ENCODE measurements at regions not wholly inside any gene's neighbourhood (a gene's known extent, or its start where the extent isn't known, plus 50 kb on each side); places are given as distances from the start of the nearest gene placed in this dataset.

DNA sequence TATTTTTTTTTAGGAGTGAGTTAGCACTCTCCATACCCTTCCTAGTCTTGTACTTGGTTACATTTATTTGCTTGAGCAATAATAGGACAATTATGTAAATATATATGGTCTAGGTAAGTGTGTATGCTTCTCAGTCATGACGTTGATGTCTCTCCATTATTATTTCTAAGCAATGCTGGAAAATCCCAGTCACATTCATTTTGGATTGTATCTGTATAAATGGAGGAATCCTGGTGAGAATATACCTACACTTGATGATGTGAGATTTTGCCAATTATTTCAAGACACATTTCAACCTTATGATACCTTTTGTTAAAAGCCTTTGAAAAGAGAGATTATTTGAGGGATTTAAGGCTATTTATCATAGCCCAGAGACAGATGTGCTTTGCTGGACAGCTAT lies 2244.5 kb upstream of the WWC1 start:
- Mint-ChIP-seq H3K4me1 (ENCODE audit: low read depth) (no peaks in the 10 kb centered on the region), H3K4me3 (no peak overlapping the region), H3K27me3 (no peaks in the 10 kb centered on the region), H3K36me3 (ENCODE audit: low read depth) (no peaks in the 10 kb centered on the region), H3K9me3 (peaks cover 28% of the 10 kb centered on the region), H3K27ac (no peak overlapping the region)
- intact Hi-C loops (cut with micrococcal nuclease) = no loop called here

DNA sequence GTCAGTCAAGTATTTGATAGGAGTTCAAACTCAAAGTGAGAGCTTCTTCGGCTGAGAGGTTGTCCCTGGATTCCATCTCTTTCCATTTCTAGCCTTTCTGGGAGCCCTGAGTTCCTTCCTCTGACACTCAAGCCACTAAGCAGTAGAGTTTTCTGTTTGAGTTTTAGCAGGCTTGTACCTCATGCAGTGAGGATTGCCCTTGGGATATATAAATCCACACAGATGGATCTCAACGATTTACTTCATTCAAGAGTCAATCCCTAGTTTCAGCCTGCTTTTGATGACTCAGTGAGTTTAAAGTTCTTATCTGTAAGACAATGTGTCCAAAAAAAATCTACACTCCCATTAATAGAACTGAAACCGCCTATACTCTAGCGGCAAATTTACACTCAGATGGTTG lies 2240.9 kb upstream of the WWC1 start:
- Mint-ChIP-seq H3K4me3 (no peak overlapping the region), H3K27me3 (no peaks in the 10 kb centered on the region), H3K4me1 (ENCODE audit: low read depth) (no peaks in the 10 kb centered on the region), H3K36me3 (ENCODE audit: low read depth) (no peaks in the 10 kb centered on the region), H3K9me3 (peaks cover 25% of the 10 kb centered on the region), H3K27ac (no peak overlapping the region)
- intact Hi-C loops (cut with micrococcal nuclease) = no loop called here

DNA sequence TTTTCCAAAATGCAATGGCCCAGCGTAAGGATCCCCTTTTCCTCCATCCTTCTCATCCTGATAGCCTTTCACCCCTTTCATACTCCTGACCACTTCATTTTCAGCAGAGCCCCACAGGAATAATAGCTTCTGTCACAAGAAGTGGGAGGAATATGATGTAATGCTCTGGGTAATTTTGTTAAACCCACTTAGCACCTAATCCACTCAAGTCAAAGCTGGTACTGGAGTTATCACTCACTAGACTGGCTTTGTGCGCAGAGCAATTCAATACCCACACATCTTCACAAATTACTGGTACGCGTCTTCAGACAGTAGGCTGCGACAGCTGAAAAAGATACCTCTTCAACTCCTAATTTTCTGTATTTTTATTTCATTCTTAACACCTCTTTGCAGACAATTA lies 2232.8 kb upstream of the WWC1 start:
- no peak overlapping the region for H3K4me3 Mint-ChIP-seq
- peaks cover 17% of the 10 kb centered on the region for H3K9me3 Mint-ChIP-seq
- H3K36me3 Mint-ChIP-seq (ENCODE audit: low read depth) = no peaks in the 10 kb centered on the region
- H3K27ac Mint-ChIP-seq = no peak overlapping the region
- no peaks in the 10 kb centered on the region for H3K4me1 Mint-ChIP-seq (ENCODE audit: low read depth)
- intact Hi-C loops (cut with micrococcal nuclease) = no loop called here
- H3K27me3 Mint-ChIP-seq = no peaks in the 10 kb centered on the region

DNA sequence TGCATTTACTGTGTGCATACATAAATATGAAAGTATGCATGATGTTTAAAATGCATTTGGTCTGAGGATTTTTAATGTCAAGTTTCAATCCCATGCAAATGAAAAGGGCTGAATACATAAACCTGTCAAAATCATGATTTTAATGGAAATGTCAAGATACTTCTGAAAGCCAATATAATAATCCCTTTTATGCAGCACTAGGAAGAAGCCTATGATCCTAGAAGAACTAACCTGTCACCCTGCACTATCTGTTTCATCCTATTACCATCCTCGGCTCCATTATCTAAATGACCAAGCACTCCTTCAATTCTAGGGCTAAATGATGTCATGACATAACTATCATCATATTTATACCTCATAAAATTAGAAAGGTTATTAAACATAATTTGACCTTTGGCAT lies 2229.4 kb upstream of the WWC1 start:
- Mint-ChIP-seq H3K4me1 (ENCODE audit: low read depth) (no peaks in the 10 kb centered on the region), H3K27me3 (no peaks in the 10 kb centered on the region), H3K9me3 (peaks cover 11% of the 10 kb centered on the region), H3K27ac (no peak overlapping the region), H3K36me3 (ENCODE audit: low read depth) (no peaks in the 10 kb centered on the region), H3K4me3 (no peak overlapping the region)
- intact Hi-C loops (cut with micrococcal nuclease) = no loop called here

- Mint-ChIP-seq H3K27ac (no peak overlapping the region), H3K9me3 (peaks cover 10% of the 10 kb centered on the region), H3K4me3 (no peak overlapping the region), H3K27me3 (no peaks in the 10 kb centered on the region), H3K4me1 (ENCODE audit: low read depth) (no peaks in the 10 kb centered on the region), H3K36me3 (ENCODE audit: low read depth) (no peaks in the 10 kb centered on the region)
- intact Hi-C loops (cut with micrococcal nuclease) = no loop called here
Observed at GRCh38 chr5:166062719-166063118, 2228.7 kb upstream of the WWC1 start.

GRCh38 chr5:166063261-166063660 lies 2228.2 kb upstream of the WWC1 start:
- no peaks in the 10 kb centered on the region for H3K4me1 Mint-ChIP-seq (ENCODE audit: low read depth)
- H3K9me3 Mint-ChIP-seq = peaks cover 4% of the 10 kb centered on the region
- H3K27me3 Mint-ChIP-seq = no peaks in the 10 kb centered on the region
- no peak overlapping the region for H3K4me3 Mint-ChIP-seq
- intact Hi-C loops (cut with micrococcal nuclease) = no loop called here
- no peak overlapping the region for H3K27ac Mint-ChIP-seq
- no peaks in the 10 kb centered on the region for H3K36me3 Mint-ChIP-seq (ENCODE audit: low read depth)

DNA sequence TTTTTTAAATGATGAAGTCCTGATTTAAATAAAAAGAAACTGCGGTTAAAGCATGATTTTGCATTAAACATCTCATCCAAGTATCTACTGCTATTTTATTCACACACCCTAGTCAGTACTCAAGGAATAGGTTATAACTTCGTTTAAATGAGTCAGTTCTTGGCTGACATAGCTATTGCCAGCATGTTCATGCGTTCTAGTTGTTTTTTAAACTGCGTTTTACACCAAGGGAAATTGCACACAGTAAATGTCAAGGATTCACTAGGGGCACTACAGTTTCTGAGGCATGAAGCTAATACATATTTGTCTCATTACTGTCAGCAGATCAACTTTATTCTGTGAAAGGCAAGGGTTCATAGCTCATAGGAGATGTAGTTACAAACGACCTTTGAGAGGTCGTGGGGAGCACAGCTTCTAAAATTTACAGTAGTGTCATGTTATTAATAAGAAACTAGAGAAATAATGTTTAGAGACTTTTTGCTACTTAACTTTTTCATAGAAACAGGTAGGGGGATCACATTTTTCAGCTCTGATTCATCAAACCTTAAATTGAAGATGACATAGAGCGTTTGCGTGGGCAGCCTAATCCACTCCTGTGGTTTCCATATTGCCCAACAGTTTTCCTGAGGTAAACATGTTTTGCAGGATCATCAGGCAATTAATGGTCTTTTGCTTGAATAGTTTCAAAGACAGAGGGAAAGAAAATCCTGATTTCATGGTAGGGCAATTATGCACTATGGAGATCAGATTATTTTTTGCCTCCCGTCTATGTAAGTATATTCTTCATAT lies 2222.7 kb upstream of the WWC1 start:
- no peaks in the 10 kb centered on the region for H3K27me3 Mint-ChIP-seq
- peaks cover 18% of the 10 kb centered on the region for H3K9me3 Mint-ChIP-seq
- H3K4me1 Mint-ChIP-seq (ENCODE audit: low read depth) = no peaks in the 10 kb centered on the region
- intact Hi-C loops (cut with micrococcal nuclease) = no loop called here
- H3K27ac Mint-ChIP-seq = no peak overlapping the region
- no peaks in the 10 kb centered on the region for H3K36me3 Mint-ChIP-seq (ENCODE audit: low read depth)
- no peak overlapping the region for H3K4me3 Mint-ChIP-seq

DNA sequence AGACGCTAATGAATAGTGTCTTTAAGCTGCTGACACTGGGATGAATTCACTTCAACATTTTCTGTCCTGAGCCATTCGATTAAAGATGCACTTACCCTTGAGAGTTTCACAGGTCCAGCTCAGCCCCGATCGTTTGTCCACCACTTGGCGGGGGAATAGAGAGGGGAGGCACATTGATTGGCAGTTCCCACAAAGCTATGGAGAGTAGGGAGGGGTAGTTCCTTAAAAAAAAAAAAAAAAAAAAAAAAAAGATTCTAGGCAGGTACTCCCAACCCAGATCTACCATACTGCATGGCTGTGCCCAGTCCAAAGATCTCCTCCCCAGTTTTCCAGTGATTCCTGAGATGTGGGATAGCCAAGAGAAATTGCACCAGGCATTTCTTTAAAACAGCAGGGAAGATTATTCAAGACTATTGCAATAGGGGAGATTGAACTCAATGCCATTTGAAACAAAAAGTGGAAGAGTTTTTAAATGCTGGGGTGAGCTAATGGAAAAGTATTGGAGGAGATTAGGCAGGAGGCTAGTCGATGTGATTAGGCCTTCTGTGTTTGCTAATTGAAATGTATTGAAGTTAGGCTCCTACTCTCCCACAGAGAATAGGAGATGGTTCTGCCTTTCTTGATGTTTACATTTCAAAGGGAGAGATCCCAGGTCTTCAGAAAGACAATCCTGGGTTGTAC lies 2217.4 kb upstream of the WWC1 start:
- H3K27me3 Mint-ChIP-seq = no peaks in the 10 kb centered on the region
- intact Hi-C loops (cut with micrococcal nuclease) = no loop called here

GRCh38 chr5:166074582-166075481 lies 2216.6 kb upstream of the WWC1 start:
- Mint-ChIP-seq H3K36me3 (ENCODE audit: low read depth) (no peaks in the 10 kb centered on the region), H3K9me3 (peaks cover 18% of the 10 kb centered on the region)

More for the DNA sequence above, 2217.4 kb upstream of the WWC1 start:
- H3K27ac Mint-ChIP-seq = no peak overlapping the region
- H3K9me3 Mint-ChIP-seq = peaks cover 18% of the 10 kb centered on the region
- no peaks in the 10 kb centered on the region for H3K36me3 Mint-ChIP-seq (ENCODE audit: low read depth)
- no peaks in the 10 kb centered on the region for H3K4me1 Mint-ChIP-seq (ENCODE audit: low read depth)
- no peak overlapping the region for H3K4me3 Mint-ChIP-seq

GRCh38 chr5:166083183-166083959 lies 2208.1 kb upstream of the WWC1 start:
- Mint-ChIP-seq H3K4me3 (no peak overlapping the region), H3K9me3 (peaks cover 19% of the 10 kb centered on the region), H3K4me1 (ENCODE audit: low read depth) (no peaks in the 10 kb centered on the region), H3K27ac (no peak overlapping the region), H3K36me3 (ENCODE audit: low read depth) (no peaks in the 10 kb centered on the region), H3K27me3 (no peaks in the 10 kb centered on the region)
- intact Hi-C loops (cut with micrococcal nuclease) = no loop called here

More at GRCh38 chr5:166074582-166075481, 2216.6 kb upstream of the WWC1 start:
- H3K27ac Mint-ChIP-seq = no peak overlapping the region
- intact Hi-C loops (cut with micrococcal nuclease) = no loop called here
- no peak overlapping the region for H3K4me3 Mint-ChIP-seq
- H3K4me1 Mint-ChIP-seq (ENCODE audit: low read depth) = no peaks in the 10 kb centered on the region
- no peaks in the 10 kb centered on the region for H3K27me3 Mint-ChIP-seq

- Mint-ChIP-seq H3K27me3 (no peaks in the 10 kb centered on the region), H3K36me3 (ENCODE audit: low read depth) (no peaks in the 10 kb centered on the region), H3K4me1 (ENCODE audit: low read depth) (no peaks in the 10 kb centered on the region), H3K9me3 (peaks cover 19% of the 10 kb centered on the region), H3K27ac (no peak overlapping the region), H3K4me3 (no peak overlapping the region)
- intact Hi-C loops (cut with micrococcal nuclease) = no loop called here
Observed at GRCh38 chr5:166086568-166086967, 2204.9 kb upstream of the WWC1 start.

DNA sequence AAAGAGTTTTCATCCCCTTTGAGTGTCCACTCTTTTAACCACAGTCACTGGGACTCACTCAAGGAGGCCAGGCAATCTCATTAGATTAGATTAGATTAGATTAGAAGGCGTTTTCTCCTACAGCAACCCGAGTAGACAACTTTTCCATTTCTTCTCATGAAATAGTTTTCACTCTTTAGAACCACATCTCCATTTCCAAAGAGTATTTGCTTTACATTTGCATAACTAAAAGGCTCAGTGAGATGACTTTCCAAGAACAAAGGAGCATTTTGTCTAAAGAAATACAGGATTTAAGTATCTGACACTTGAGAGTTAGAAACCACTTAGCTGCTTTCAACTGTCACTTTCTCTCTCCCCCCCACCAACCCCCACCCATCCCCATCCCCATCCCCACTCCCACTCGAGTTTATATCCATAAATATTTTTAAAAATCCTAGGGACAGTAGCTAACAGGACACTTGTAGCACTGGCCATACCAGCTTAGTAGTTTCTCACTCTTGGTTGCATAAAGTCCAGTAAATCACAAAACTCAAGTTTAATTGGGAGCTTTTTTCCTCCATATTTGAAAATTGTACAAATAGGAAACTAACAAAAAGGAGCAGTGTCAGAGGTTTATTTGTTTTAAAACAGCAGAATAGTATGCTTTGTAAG lies 2202.9 kb upstream of the WWC1 start:
- Mint-ChIP-seq H3K27me3 (no peaks in the 10 kb centered on the region), H3K36me3 (ENCODE audit: low read depth) (no peaks in the 10 kb centered on the region), H3K4me1 (ENCODE audit: low read depth) (no peaks in the 10 kb centered on the region), H3K4me3 (no peak overlapping the region), H3K9me3 (peaks cover 35% of the 10 kb centered on the region), H3K27ac (no peak overlapping the region)
- intact Hi-C loops (cut with micrococcal nuclease) = no loop called here

- Mint-ChIP-seq H3K27ac (no peak overlapping the region), H3K9me3 (peaks cover 36% of the 10 kb centered on the region), H3K4me3 (no peak overlapping the region), H3K4me1 (ENCODE audit: low read depth) (no peaks in the 10 kb centered on the region), H3K27me3 (no peaks in the 10 kb centered on the region), H3K36me3 (ENCODE audit: low read depth) (no peaks in the 10 kb centered on the region)
- intact Hi-C loops (cut with micrococcal nuclease) = no loop called here
Observed at GRCh38 chr5:166091931-166092330, 2199.5 kb upstream of the WWC1 start.

Measured in dendritic cell treated with granulocyte-macrophage colony-stimulating factor and Interleukin-4, amounts not matched to agents 40 ng/mL and 50 ng/mL, for 4 days (primary cell).